ENCODE measurements at regions not wholly inside any gene's neighbourhood (a gene's known extent, or its start where the extent isn't known, plus 50 kb on each side); places are given as distances from the start of the nearest gene placed in this dataset.

- Mint-ChIP-seq H3K36me3 (no peaks in the 10 kb centered on the region; the same call in 1 of the 2 replicates), H3K27ac (peak overlapping the region; percentile 58; the same call in 1 of the 2 replicates), H3K27me3 (ENCODE audit: low read depth) (no peaks in the 10 kb centered on the region), H3K4me3 (no peak overlapping the region), H3K4me1 (no peaks in the 10 kb centered on the region), H3K9me3 (no peaks in the 10 kb centered on the region)
- no peak for TF ChIP-seq ZNF263 (CRISPR knock-in tag; IDR thresholded peaks at IDR 0.05; ENCODE audit: low read depth)
- TF ChIP-seq E2F4 (CRISPR knock-in tag; IDR thresholded peaks at IDR 0.05; ENCODE audit: borderline replicate concordance, low read depth), result no peak
- no peak for TF ChIP-seq ZNF138 (CRISPR knock-in tag; conservative IDR thresholded peaks at IDR 0.05)
- no peak for TF ChIP-seq CDX4 (CRISPR knock-in tag; IDR thresholded peaks at IDR 0.05; ENCODE audit: borderline replicate concordance)
- TF ChIP-seq PREB (CRISPR knock-in tag; IDR thresholded peaks at IDR 0.05; ENCODE audit: borderline replicate concordance), result no peak
- no peak for TF ChIP-seq IRF1 (CRISPR knock-in tag; IDR thresholded peaks at IDR 0.05)
- no peak for TF ChIP-seq GABPB1 (CRISPR knock-in tag; IDR thresholded peaks at IDR 0.05)
- no peak for TF ChIP-seq NR3C1 (CRISPR knock-in tag; conservative IDR thresholded peaks at IDR 0.05; ENCODE audit: low read depth)
- no peak for TF ChIP-seq ZNF232 (CRISPR knock-in tag; IDR thresholded peaks at IDR 0.05)
- no peak for TF ChIP-seq TEAD1 (CRISPR knock-in tag; IDR thresholded peaks at IDR 0.05)
- no peak for TF ChIP-seq MXD4 (CRISPR knock-in tag; IDR thresholded peaks at IDR 0.05; ENCODE audit: borderline replicate concordance)
- no peak for TF ChIP-seq ZNF532 (CRISPR knock-in tag; IDR thresholded peaks at IDR 0.05; ENCODE audit: borderline replicate concordance)
- TF ChIP-seq ATF1 (CRISPR knock-in tag; IDR thresholded peaks at IDR 0.05), result no peak
- TF ChIP-seq ZNF423 (CRISPR knock-in tag; IDR thresholded peaks at IDR 0.05), result no peak
- ChIA-PET POLR2A (interaction anchor here (0.7 kb wide), 1 partner anchor 123 kb away, joined by 4 read pairs; no protein-coding TSS in a partner anchor), CTCF (no interaction called here)
- DNase-seq (ENCODE audit: low spot score), result no peak
- ATAC-seq, result no peak
Observed at GRCh38 chr2:120951693-120952092, 216.0 kb downstream of the GLI2 start.

- no peak for ATAC-seq
- H3K27ac Mint-ChIP-seq, result no peak overlapping the region
- no peaks in the 10 kb centered on the region for H3K4me1 Mint-ChIP-seq
- H3K4me3 Mint-ChIP-seq, result no peak overlapping the region
- POLR2A ChIA-PET, result no interaction called here
- H3K27me3 Mint-ChIP-seq (ENCODE audit: low read depth), result no peaks in the 10 kb centered on the region
- no peaks in the 10 kb centered on the region for H3K9me3 Mint-ChIP-seq
- CTCF ChIA-PET, result no interaction called here
- no peak for DNase-seq (ENCODE audit: low spot score)
- H3K36me3 Mint-ChIP-seq, result no peaks in the 10 kb centered on the region; the same call in 1 of the 2 replicates
- TF ChIP-seq CREM (CRISPR knock-in tag; IDR thresholded peaks at IDR 0.05) (no peak), PREB (CRISPR knock-in tag; IDR thresholded peaks at IDR 0.05; ENCODE audit: borderline replicate concordance) (no peak), STAT6 (CRISPR knock-in tag; conservative IDR thresholded peaks at IDR 0.05; ENCODE audit: low read depth) (no peak), MLX (CRISPR knock-in tag; IDR thresholded peaks at IDR 0.05) (no peak), MAX (CRISPR knock-in tag; IDR thresholded peaks at IDR 0.05) (no peak)
Observed at GRCh38 chr2:120952318-120952717, 216.7 kb downstream of the GLI2 start.
